ENCODE measurements at regions not wholly inside any gene's neighbourhood (a gene's known extent, or its start where the extent isn't known, plus 50 kb on each side); places are given as distances from the start of the nearest gene placed in this dataset.
"Not testable (repeated sequence)": the region's sequence is repeated elsewhere in the genome, so short reads cannot be mapped to it uniquely, and the experiment has no call there.

- H3K36me3 ChIP-seq (ENCODE audit: control insufficient read depth in 2 of 4, insufficient read depth in 4 of 4, low read length in 3 of 4); H2AK5ac ChIP-seq (ENCODE audit: low read depth, low read length); H3K18ac ChIP-seq (ENCODE audit: extremely low read depth, low read length); H3K4me3 ChIP-seq (ENCODE audit: extremely low read depth in 1 of 4, insufficient read depth in 2 of 4, low read depth in 3 of 4, low read length in 4 of 4); H3K56ac ChIP-seq (replicated peaks; ENCODE audit: insufficient read length, low read depth, low read length); FAIRE-seq; POLR2A ChIA-PET (ENCODE audit: partially characterized antibody); H4K5ac ChIP-seq (ENCODE audit: insufficient read length, low read depth, low read length); H2BK5ac ChIP-seq (ENCODE audit: low read depth, low read length); H2BK120ac ChIP-seq (replicated peaks; ENCODE audit: low read depth, low read length); H2AFZ ChIP-seq (ENCODE audit: low read length); H3K79me1 ChIP-seq (ENCODE audit: low read depth, low read length); H3K4me2 ChIP-seq (ENCODE audit: insufficient read depth in 1 of 2, low read depth in 2 of 2, low read length in 2 of 2); H2BK15ac ChIP-seq (ENCODE audit: low read length); H3K4me1 ChIP-seq (replicated peaks in 1 of 4; ENCODE audit: control insufficient read depth in 3 of 4, insufficient read depth in 4 of 4, low read length in 3 of 4); H3K14ac ChIP-seq (ENCODE audit: insufficient read length); H3K23ac ChIP-seq (ENCODE audit: insufficient read length); H3K9ac ChIP-seq (replicated peaks in 1 of 4; ENCODE audit: extremely low read depth in 1 of 4, low read depth in 3 of 4, low read length in 3 of 4); H2BK20ac ChIP-seq (ENCODE audit: low read length); DNase-seq (ENCODE audit: low read depth in 1 of 2, low spot score in 2 of 2); H2BK12ac ChIP-seq (ENCODE audit: low read depth, low read length); H4K91ac ChIP-seq (replicated peaks; ENCODE audit: insufficient read length, low read length); H3K79me2 ChIP-seq (ENCODE audit: control insufficient read depth in 1 of 2, insufficient read depth in 2 of 2, low read length in 2 of 2); H4K8ac ChIP-seq (ENCODE audit: extremely low read depth, insufficient read depth, low read length); H3K23me2 ChIP-seq (ENCODE audit: low read depth, low read length); H3K27ac ChIP-seq (ENCODE audit: low read depth, low read length); H3K27me3 ChIP-seq (replicated peaks in 1 of 4; ENCODE audit: control insufficient read depth in 3 of 4, extremely low read depth in 1 of 4, insufficient read depth in 3 of 4, low read length in 3 of 4); H4K20me1 ChIP-seq (replicated peaks in 1 of 2; ENCODE audit: control insufficient read depth in 1 of 2, insufficient read depth in 2 of 2, low read length in 2 of 2); H3K4ac ChIP-seq (replicated peaks; ENCODE audit: insufficient read length, low read depth, low read length): not testable (repeated sequence)
- 85% methylated on average over 3 of the region's 9 CpGs; no CpG with 5 or more reads in 1 of the 2 experiments for WGBS, 2 experiments (ENCODE audit: extremely low coverage in 1 of 2, insufficient coverage in 1 of 2, insufficient read length in 1 of 2, insufficient replicate concordance in 2 of 2, low coverage in 1 of 2, low lambda C conversion rate in 2 of 2, missing lambda C conversion rate in 1 of 2)
- CTCF ChIA-PET (ENCODE audit: partially characterized antibody) = interaction anchor here (1.4 kb wide), 1 partner anchor 12 kb away, joined by 3 read pairs; no protein-coding TSS in a partner anchor
- peaks cover 22 to 76% of the 10 kb centered on the region in 2 experiments; a peak in 3 of 4 replicates for H3K9me3 ChIP-seq (ENCODE audit: insufficient read depth in 2 of 2, low read depth in 1 of 2, low read length in 1 of 2)
These were observed 92.7 kb downstream of the METRNL start for GRCh38 chr17:83172099-83172498.

- H4K8ac ChIP-seq (ENCODE audit: extremely low read depth, insufficient read depth, low read length); H2AFZ ChIP-seq (ENCODE audit: low read length); H2AK5ac ChIP-seq (ENCODE audit: low read depth, low read length); H4K20me1 ChIP-seq (replicated peaks in 1 of 2; ENCODE audit: control insufficient read depth in 1 of 2, insufficient read depth in 2 of 2, low read length in 2 of 2); CTCF ChIA-PET (ENCODE audit: partially characterized antibody); H3K23ac ChIP-seq (ENCODE audit: insufficient read length); H3K27me3 ChIP-seq (replicated peaks in 1 of 4; ENCODE audit: control insufficient read depth in 3 of 4, extremely low read depth in 1 of 4, insufficient read depth in 3 of 4, low read length in 3 of 4); H2BK15ac ChIP-seq (ENCODE audit: low read length); H3K36me3 ChIP-seq (ENCODE audit: control insufficient read depth in 2 of 4, insufficient read depth in 4 of 4, low read length in 3 of 4); H3K14ac ChIP-seq (ENCODE audit: insufficient read length); FAIRE-seq; H4K5ac ChIP-seq (ENCODE audit: insufficient read length, low read depth, low read length); H3K9ac ChIP-seq (replicated peaks in 1 of 4; ENCODE audit: extremely low read depth in 1 of 4, low read depth in 3 of 4, low read length in 3 of 4); H3K79me1 ChIP-seq (ENCODE audit: low read depth, low read length); H2BK20ac ChIP-seq (ENCODE audit: low read length); H3K4me3 ChIP-seq (ENCODE audit: extremely low read depth in 1 of 4, insufficient read depth in 2 of 4, low read depth in 3 of 4, low read length in 4 of 4); POLR2A ChIA-PET (ENCODE audit: partially characterized antibody); DNase-seq (ENCODE audit: low read depth in 1 of 2, low spot score in 2 of 2); H3K4me1 ChIP-seq (replicated peaks in 1 of 4; ENCODE audit: control insufficient read depth in 3 of 4, insufficient read depth in 4 of 4, low read length in 3 of 4); H3K56ac ChIP-seq (replicated peaks; ENCODE audit: insufficient read length, low read depth, low read length); H3K18ac ChIP-seq (ENCODE audit: extremely low read depth, low read length); H3K4me2 ChIP-seq (ENCODE audit: insufficient read depth in 1 of 2, low read depth in 2 of 2, low read length in 2 of 2); H3K27ac ChIP-seq (ENCODE audit: low read depth, low read length); H2BK12ac ChIP-seq (ENCODE audit: low read depth, low read length); H3K4ac ChIP-seq (replicated peaks; ENCODE audit: insufficient read length, low read depth, low read length); H3K79me2 ChIP-seq (ENCODE audit: control insufficient read depth in 1 of 2, insufficient read depth in 2 of 2, low read length in 2 of 2); H2BK5ac ChIP-seq (ENCODE audit: low read depth, low read length); H3K23me2 ChIP-seq (ENCODE audit: low read depth, low read length); H4K91ac ChIP-seq (replicated peaks; ENCODE audit: insufficient read length, low read length); H2BK120ac ChIP-seq (replicated peaks; ENCODE audit: low read depth, low read length): not testable (repeated sequence)
- H3K9me3 ChIP-seq (ENCODE audit: insufficient read depth in 2 of 2, low read depth in 1 of 2, low read length in 1 of 2) = peaks cover 23 to 77% of the 10 kb centered on the region in 2 experiments; a peak in 3 of 4 replicates
- no CpG with 5 or more reads among the region's 20 CpGs for WGBS, 2 experiments (ENCODE audit: extremely low coverage in 1 of 2, insufficient coverage in 1 of 2, insufficient read length in 1 of 2, insufficient replicate concordance in 2 of 2, low coverage in 1 of 2, low lambda C conversion rate in 2 of 2, missing lambda C conversion rate in 1 of 2)
These were observed 93.2 kb downstream of the METRNL start for GRCh38 chr17:83172646-83173045.
